ENCODE measurements at regions not wholly inside any gene's neighbourhood (a gene's known extent, or its start where the extent isn't known, plus 50 kb on each side); places are given as distances from the start of the nearest gene placed in this dataset.

DNA sequence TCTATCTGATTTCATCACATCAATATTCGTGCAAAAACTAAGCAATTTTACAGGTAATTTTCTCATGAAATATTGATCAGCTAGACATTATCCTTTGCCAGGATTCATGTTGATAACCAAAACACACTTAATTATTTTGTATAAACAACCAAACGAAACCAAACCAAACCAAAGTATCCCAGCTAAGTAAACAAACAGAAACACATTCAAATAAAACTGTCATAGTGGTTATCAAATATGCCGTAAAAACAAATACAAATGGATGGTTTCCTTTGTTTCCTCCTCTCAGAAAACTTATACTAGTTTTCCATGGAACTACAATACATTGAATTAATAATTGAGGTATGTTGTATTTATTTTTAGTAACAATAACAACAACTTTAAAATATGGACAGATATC is 777.4 kb downstream of the DSC3 start:
- H3K79me2 ChIP-seq (ENCODE audit: control insufficient read depth, insufficient read depth, low read length) = no peaks in the 10 kb centered on the region
- no peak for DNase-seq (ENCODE audit: low read depth, low spot score)
- H3K4me2 ChIP-seq (ENCODE audit: control insufficient read depth, extremely low read depth, insufficient read depth, low read depth, low read length) = no peak overlapping the region
- H3K36me3 ChIP-seq (ENCODE audit: control insufficient read depth in 2 of 2, extremely low read depth in 1 of 2, insufficient read depth in 2 of 2, low read length in 2 of 2) = no peaks in the 10 kb centered on the region
- no peak overlapping the region for H3K27ac ChIP-seq (ENCODE audit: control insufficient read depth, insufficient read depth, low read length)
- dilution Hi-C loops (cut with MboI; ENCODE audit: extremely low pct_ligation_motif_present, low sequenced_read_pairs) = no loop called here
- no peaks in the 10 kb centered on the region for H4K20me1 ChIP-seq (ENCODE audit: control insufficient read depth, extremely low read depth, insufficient read depth, low read length)
- no peaks in the 10 kb centered on the region for H3K9me3 ChIP-seq (ENCODE audit: control insufficient read depth, low read depth, low read length)
- H3K27me3 ChIP-seq (ENCODE audit: control insufficient read depth, extremely low read depth, insufficient read depth, low read length) = no peaks in the 10 kb centered on the region
- no peaks in the 10 kb centered on the region for H3K4me1 ChIP-seq (ENCODE audit: control insufficient read depth, extremely low read depth, insufficient read depth, low read length)
- H2AFZ ChIP-seq (ENCODE audit: control insufficient read depth, low read length) = no peak overlapping the region
- TF ChIP-seq, protein P1, sequence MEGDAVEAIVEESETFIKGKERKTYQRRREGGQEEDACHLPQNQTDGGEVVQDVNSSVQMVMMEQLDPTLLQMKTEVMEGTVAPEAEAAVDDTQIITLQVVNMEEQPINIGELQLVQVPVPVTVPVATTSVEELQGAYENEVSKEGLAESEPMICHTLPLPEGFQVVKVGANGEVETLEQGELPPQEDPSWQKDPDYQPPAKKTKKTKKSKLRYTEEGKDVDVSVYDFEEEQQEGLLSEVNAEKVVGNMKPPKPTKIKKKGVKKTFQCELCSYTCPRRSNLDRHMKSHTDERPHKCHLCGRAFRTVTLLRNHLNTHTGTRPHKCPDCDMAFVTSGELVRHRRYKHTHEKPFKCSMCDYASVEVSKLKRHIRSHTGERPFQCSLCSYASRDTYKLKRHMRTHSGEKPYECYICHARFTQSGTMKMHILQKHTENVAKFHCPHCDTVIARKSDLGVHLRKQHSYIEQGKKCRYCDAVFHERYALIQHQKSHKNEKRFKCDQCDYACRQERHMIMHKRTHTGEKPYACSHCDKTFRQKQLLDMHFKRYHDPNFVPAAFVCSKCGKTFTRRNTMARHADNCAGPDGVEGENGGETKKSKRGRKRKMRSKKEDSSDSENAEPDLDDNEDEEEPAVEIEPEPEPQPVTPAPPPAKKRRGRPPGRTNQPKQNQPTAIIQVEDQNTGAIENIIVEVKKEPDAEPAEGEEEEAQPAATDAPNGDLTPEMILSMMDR (optimal IDR thresholded peaks at IDR 0.05 in 1 of 3, IDR thresholded peaks at IDR 0.05 in 1 of 3, conservative IDR thresholded peaks at IDR 0.05 in 1 of 3; ENCODE audit: extremely low read depth in 1 of 3, insufficient read depth in 2 of 3, low read length in 3 of 3) = no peak
- no peak for TF ChIP-seq EZH2 (IDR thresholded peaks at IDR 0.05; ENCODE audit: low read length)
- no peak overlapping the region for H3K9ac ChIP-seq (ENCODE audit: control insufficient read depth, extremely low read depth, insufficient read depth, low read length)
- no peak for FAIRE-seq
- no peak overlapping the region for H3K4me3 ChIP-seq (ENCODE audit: control insufficient read depth in 2 of 3, extremely low read depth in 1 of 3, insufficient read depth in 2 of 3, low read depth in 1 of 3, low read length in 3 of 3)
- no peaks in the 10 kb centered on the region for H3K9me1 ChIP-seq (ENCODE audit: control insufficient read depth, extremely low read depth, insufficient read depth, low read length)

DNA sequence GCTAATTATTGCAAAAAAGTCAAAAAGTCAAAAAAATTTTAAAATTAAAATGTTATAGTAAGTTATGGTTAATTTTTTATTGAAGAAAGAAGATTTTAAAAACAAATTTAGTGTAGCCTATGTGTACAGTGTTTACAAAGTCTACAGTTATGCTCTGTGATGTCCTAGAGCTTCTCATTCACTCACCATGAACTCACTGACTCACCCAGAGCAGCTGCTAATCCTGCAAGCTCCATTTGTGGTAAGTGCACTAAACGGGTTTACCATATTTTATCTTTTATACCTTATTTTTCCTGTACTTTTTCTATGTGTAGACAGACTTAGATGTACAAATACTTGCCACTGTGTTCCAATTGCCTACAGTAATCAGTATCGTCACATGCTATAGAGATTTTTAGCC is 788.2 kb downstream of the DSC3 start:
- H3K36me3 ChIP-seq (ENCODE audit: control insufficient read depth in 2 of 2, extremely low read depth in 1 of 2, insufficient read depth in 2 of 2, low read length in 2 of 2) = no peaks in the 10 kb centered on the region
- H3K9ac ChIP-seq (ENCODE audit: control insufficient read depth, extremely low read depth, insufficient read depth, low read length) = no peak overlapping the region
- DNase-seq (ENCODE audit: low read depth, low spot score) (no peak), FAIRE-seq (no peak)
- dilution Hi-C loops (cut with MboI; ENCODE audit: extremely low pct_ligation_motif_present, low sequenced_read_pairs) = no loop called here
- H3K4me3 ChIP-seq (ENCODE audit: control insufficient read depth in 2 of 3, extremely low read depth in 1 of 3, insufficient read depth in 2 of 3, low read depth in 1 of 3, low read length in 3 of 3) = no peak overlapping the region
- H3K27ac ChIP-seq (ENCODE audit: control insufficient read depth, insufficient read depth, low read length) = no peak overlapping the region
- no peaks in the 10 kb centered on the region for H3K4me1 ChIP-seq (ENCODE audit: control insufficient read depth, extremely low read depth, insufficient read depth, low read length)
- H3K9me1 ChIP-seq (ENCODE audit: control insufficient read depth, extremely low read depth, insufficient read depth, low read length) = no peaks in the 10 kb centered on the region
- H2AFZ ChIP-seq (ENCODE audit: control insufficient read depth, low read length) = no peak overlapping the region
- no peaks in the 10 kb centered on the region for H4K20me1 ChIP-seq (ENCODE audit: control insufficient read depth, extremely low read depth, insufficient read depth, low read length)
- no peaks in the 10 kb centered on the region for H3K79me2 ChIP-seq (ENCODE audit: control insufficient read depth, insufficient read depth, low read length)
- no peak for TF ChIP-seq EZH2 (IDR thresholded peaks at IDR 0.05; ENCODE audit: low read length)
- H3K27me3 ChIP-seq (ENCODE audit: control insufficient read depth, extremely low read depth, insufficient read depth, low read length) = no peaks in the 10 kb centered on the region
- no peaks in the 10 kb centered on the region for H3K9me3 ChIP-seq (ENCODE audit: control insufficient read depth, low read depth, low read length)
- H3K4me2 ChIP-seq (ENCODE audit: control insufficient read depth, extremely low read depth, insufficient read depth, low read depth, low read length) = no peak overlapping the region

DNA sequence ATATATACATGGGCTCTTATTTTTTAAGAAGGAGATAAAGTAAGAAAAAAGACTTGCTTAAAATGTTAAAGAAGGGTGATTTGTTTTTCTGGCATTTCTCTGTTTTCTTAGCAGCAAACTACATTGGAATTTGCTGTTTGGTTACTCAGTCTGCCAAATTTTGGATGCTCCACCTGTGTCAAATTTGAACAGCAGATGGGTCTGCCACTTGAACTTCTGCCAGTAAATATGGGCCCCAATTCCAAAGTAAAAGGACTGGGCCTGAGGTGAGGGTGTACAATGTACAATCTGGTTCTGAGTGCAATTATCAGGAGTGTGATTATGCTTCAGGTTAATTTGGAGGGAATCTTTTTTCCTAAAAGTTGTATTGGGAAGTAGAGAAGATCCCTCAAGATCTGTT is 794.5 kb downstream of the DSC3 start:
- Histone ChIP-seq H3K36me3 (ENCODE audit: control insufficient read depth in 2 of 2, extremely low read depth in 1 of 2, insufficient read depth in 2 of 2, low read length in 2 of 2) (no peaks in the 10 kb centered on the region), H3K4me1 (ENCODE audit: control insufficient read depth, extremely low read depth, insufficient read depth, low read length) (no peaks in the 10 kb centered on the region), H3K79me2 (ENCODE audit: control insufficient read depth, insufficient read depth, low read length) (no peaks in the 10 kb centered on the region), H3K9me3 (ENCODE audit: control insufficient read depth, low read depth, low read length) (no peaks in the 10 kb centered on the region), H2AFZ (ENCODE audit: control insufficient read depth, low read length) (no peak overlapping the region), H3K27ac (ENCODE audit: control insufficient read depth, insufficient read depth, low read length) (no peak overlapping the region), H3K9me1 (ENCODE audit: control insufficient read depth, extremely low read depth, insufficient read depth, low read length) (no peaks in the 10 kb centered on the region), H3K4me3 (ENCODE audit: control insufficient read depth in 2 of 3, extremely low read depth in 1 of 3, insufficient read depth in 2 of 3, low read depth in 1 of 3, low read length in 3 of 3) (no peak overlapping the region), H4K20me1 (ENCODE audit: control insufficient read depth, extremely low read depth, insufficient read depth, low read length) (no peaks in the 10 kb centered on the region), H3K27me3 (ENCODE audit: control insufficient read depth, extremely low read depth, insufficient read depth, low read length) (no peaks in the 10 kb centered on the region), H3K9ac (ENCODE audit: control insufficient read depth, extremely low read depth, insufficient read depth, low read length) (no peak overlapping the region), H3K4me2 (ENCODE audit: control insufficient read depth, extremely low read depth, insufficient read depth, low read depth, low read length) (no peak overlapping the region)
- dilution Hi-C loops (cut with MboI; ENCODE audit: extremely low pct_ligation_motif_present, low sequenced_read_pairs) = no loop called here
- no peak for FAIRE-seq
- DNase-seq (ENCODE audit: low read depth, low spot score) = no peak
- no peak for TF ChIP-seq EZH2 (IDR thresholded peaks at IDR 0.05; ENCODE audit: low read length)
- TF ChIP-seq, protein P1 (optimal IDR thresholded peaks at IDR 0.05 in 1 of 3, IDR thresholded peaks at IDR 0.05 in 1 of 3, conservative IDR thresholded peaks at IDR 0.05 in 1 of 3; ENCODE audit: extremely low read depth in 1 of 3, insufficient read depth in 2 of 3, low read length in 3 of 3) = no peak

Measured in keratinocyte (primary cell).